Prostate gland (tissue), 2 donors: ENCODE measurements at regions not wholly inside any gene's neighbourhood (a gene's known extent, or its start where the extent isn't known, plus 50 kb on each side); places are given as distances from the start of the nearest gene placed in this dataset.

ENCODE experiments used
- DNase-seq: peaks from one replicate; pipeline ENCODE4 v3.0.0-alpha.2; 2019; ENCODE audit warnings: low spot score
- H3K27ac ChIP-seq, 2 donors: fragments of 200-600 bp; sonication (generic); 2 replicates each; pipeline ENCODE4 v1.5.1; 2017 to 2019
- H3K27me3 ChIP-seq: fragments of 200-600 bp; sonication (generic); replicated peaks from 2 replicates; pipeline ENCODE4 v1.5.1; 2019; ENCODE audit not compliant: insufficient read depth
- H3K36me3 ChIP-seq, 2 donors: fragments of 200-600 bp; sonication (generic); 1 replicate in 1 of 2; 2 replicates in 1 of 2; pipeline versions ENCODE4 v1.5.1 to v1.8.1; 2017 to 2019
- H3K4me1 ChIP-seq: fragments of 200-600 bp; sonication (generic); replicated peaks from 2 replicates; pipeline ENCODE4 v1.5.1; 2019
- H3K4me3 ChIP-seq, 2 donors: fragments of 200-600 bp; sonication (generic); 2 replicates each; pipeline ENCODE4 v1.5.1; 2017 to 2019
- H3K9me3 ChIP-seq: fragments of 200-600 bp; sonication (generic); 2 replicates; pipeline ENCODE4 v1.5.1; 2017
- POLR2A ChIP-seq: fragments of 450-650 bp; IDR thresholded peaks from one replicate; pipeline ENCODE4 v1.6.1; 2016; ENCODE audit warnings: antibody characterized with exemption, mild to moderate bottlenecking
- POLR2AphosphoS5 ChIP-seq: sonication (generic); formaldehyde crosslinking; IDR thresholded peaks from one replicate; pipeline ENCODE4 v1.6.1; 2017; ENCODE audit warnings: antibody characterized with exemption
- WGBS: methylation state at CpG from one replicate; pipeline ENCODE4 v1.1.5; 2018; 5-methylcytosine and 5-hydroxymethylcytosine counted together
- intact Hi-C: fragments of 100-400 bp; cut with DNase I; formaldehyde crosslinking; loops from one replicate; pipeline ENCODE4 v1.14.2; 2022
- TF ChIP-seq, protein P1 (sequence below), 4 experiments: fragments of 200-600 bp in 2 of 4; fragments of 450-650 bp in 2 of 4; sonication (generic) in 2 of 4; IDR thresholded peaks; 1 replicate in 3 of 4; 2 replicates in 1 of 4; pipeline ENCODE4 v1.5.1; 2016 to 2019; ENCODE audit warnings: antibody characterized with exemption in 4 of 4, mild to moderate bottlenecking in 2 of 4, moderate library complexity in 2 of 4

- H3K4me1 ChIP-seq: no peaks in the 10 kb centered on the region
- intact Hi-C loops: no loop called here
- WGBS: 61% methylated on average over 4 of the region's 4 CpGs
- H3K9me3 ChIP-seq: no peaks in the 10 kb centered on the region
- H3K36me3 ChIP-seq: no peaks in the 10 kb centered on the region
- no peaks in the 10 kb centered on the region for H3K27me3 ChIP-seq
- TF ChIP-seq POLR2A: no peak
- TF ChIP-seq, protein P1, sequence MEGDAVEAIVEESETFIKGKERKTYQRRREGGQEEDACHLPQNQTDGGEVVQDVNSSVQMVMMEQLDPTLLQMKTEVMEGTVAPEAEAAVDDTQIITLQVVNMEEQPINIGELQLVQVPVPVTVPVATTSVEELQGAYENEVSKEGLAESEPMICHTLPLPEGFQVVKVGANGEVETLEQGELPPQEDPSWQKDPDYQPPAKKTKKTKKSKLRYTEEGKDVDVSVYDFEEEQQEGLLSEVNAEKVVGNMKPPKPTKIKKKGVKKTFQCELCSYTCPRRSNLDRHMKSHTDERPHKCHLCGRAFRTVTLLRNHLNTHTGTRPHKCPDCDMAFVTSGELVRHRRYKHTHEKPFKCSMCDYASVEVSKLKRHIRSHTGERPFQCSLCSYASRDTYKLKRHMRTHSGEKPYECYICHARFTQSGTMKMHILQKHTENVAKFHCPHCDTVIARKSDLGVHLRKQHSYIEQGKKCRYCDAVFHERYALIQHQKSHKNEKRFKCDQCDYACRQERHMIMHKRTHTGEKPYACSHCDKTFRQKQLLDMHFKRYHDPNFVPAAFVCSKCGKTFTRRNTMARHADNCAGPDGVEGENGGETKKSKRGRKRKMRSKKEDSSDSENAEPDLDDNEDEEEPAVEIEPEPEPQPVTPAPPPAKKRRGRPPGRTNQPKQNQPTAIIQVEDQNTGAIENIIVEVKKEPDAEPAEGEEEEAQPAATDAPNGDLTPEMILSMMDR (IDR thresholded peaks at IDR 0.05): no peak
- no peak overlapping the region for H3K27ac ChIP-seq
- H3K4me3 ChIP-seq: no peak overlapping the region
- DNase-seq: no peak
These were observed 893.9 kb downstream of the SUCLG1 start for GRCh38 chr2:83565181-83565580.

- Histone ChIP-seq H3K36me3 (no peaks in the 10 kb centered on the region), H3K9me3 (no peaks in the 10 kb centered on the region), H3K27me3 (no peaks in the 10 kb centered on the region), H3K27ac (no peak overlapping the region), H3K4me1 (no peaks in the 10 kb centered on the region), H3K4me3 (no peak overlapping the region)
- intact Hi-C loops: no loop called here
- no peak for DNase-seq
- WGBS: 63% methylated on average over 3 of the region's 3 CpGs
- TF ChIP-seq POLR2A: no peak
- no peak for TF ChIP-seq POLR2AphosphoS5
These were observed 897.5 kb downstream of the SUCLG1 start for GRCh38 chr2:83561592-83561991.

- Histone ChIP-seq H3K36me3 (no peaks in the 10 kb centered on the region), H3K27ac (no peak overlapping the region), H3K4me1 (no peaks in the 10 kb centered on the region), H3K27me3 (no peaks in the 10 kb centered on the region), H3K9me3 (no peaks in the 10 kb centered on the region), H3K4me3 (no peak overlapping the region)
- no peak for DNase-seq
- intact Hi-C loops: no loop called here
- 29% methylated on average over 2 of the region's 2 CpGs for WGBS
- TF ChIP-seq POLR2A (no peak), POLR2AphosphoS5 (no peak)
- TF ChIP-seq, protein P1 (IDR thresholded peaks at IDR 0.05): no peak
These were observed 922.5 kb downstream of the SUCLG1 start for GRCh38 chr2:83536556-83536955.

- Histone ChIP-seq H3K4me3 (no peak overlapping the region), H3K27ac (no peak overlapping the region), H3K27me3 (no peaks in the 10 kb centered on the region), H3K36me3 (no peaks in the 10 kb centered on the region), H3K4me1 (no peaks in the 10 kb centered on the region), H3K9me3 (no peaks in the 10 kb centered on the region)
- intact Hi-C loops: no loop called here
- no peak for DNase-seq
- TF ChIP-seq POLR2A (no peak), POLR2AphosphoS5 (no peak)
- TF ChIP-seq, protein P1 (IDR thresholded peaks at IDR 0.05): no peak
- WGBS: 90% methylated on average over 2 of the region's 2 CpGs
These were observed 924.7 kb downstream of the SUCLG1 start for GRCh38 chr2:83534416-83534815.

GRCh38 chr2:83531206-83531826 is 927.8 kb downstream of the SUCLG1 start:
- 28% methylated on average over 5 of the region's 5 CpGs for WGBS
- Histone ChIP-seq H3K36me3 (no peaks in the 10 kb centered on the region), H3K4me3 (no peak overlapping the region), H3K27me3 (no peaks in the 10 kb centered on the region), H3K27ac (no peak overlapping the region), H3K9me3 (no peaks in the 10 kb centered on the region), H3K4me1 (no peaks in the 10 kb centered on the region)
- DNase-seq: no peak
- TF ChIP-seq POLR2A (no peak), POLR2AphosphoS5 (no peak)
- TF ChIP-seq, protein P1 (IDR thresholded peaks at IDR 0.05): no peak
- intact Hi-C loops: no loop called here
